ENCODE measurements at regions not wholly inside any gene's neighbourhood (a gene's known extent, or its start where the extent isn't known, plus 50 kb on each side); places are given as distances from the start of the nearest gene placed in this dataset.

- H3K27me3 Mint-ChIP-seq = peaks cover under 1 to 2% of the 10 kb centered on the region in 2 donors
Observed at GRCh38 chr2:16296331-16297250, 356.2 kb downstream of the MYCN start.

GRCh38 chr2:16296038-16296290, 355.6 kb downstream of the MYCN start:
- H3K36me3 Mint-ChIP-seq = no peaks in the 10 kb centered on the region
- peaks cover 0 to 2% of the 10 kb centered on the region in 2 donors for H3K27me3 Mint-ChIP-seq
- CTCF ChIA-PET = no interaction called here
- H3K4me3 Mint-ChIP-seq = no peak overlapping the region
- H3K27ac Mint-ChIP-seq = no peak overlapping the region
- POLR2A ChIA-PET = no interaction called here
- Histone ChIP-seq H3K27ac (ENCODE audit: low read depth, low read length) (no peak overlapping the region), H3K4me1 (ENCODE audit: insufficient read depth, low read length) (no peaks in the 10 kb centered on the region), H3K27me3 (ENCODE audit: insufficient read depth, low read length, poor library complexity, severe bottlenecking) (no peaks in the 10 kb centered on the region), H3K4me3 (ENCODE audit: low read length) (no peak overlapping the region), H3K36me3 (ENCODE audit: insufficient read depth, low read length) (no peaks in the 10 kb centered on the region), H3K9me3 (ENCODE audit: low read length) (no peaks in the 10 kb centered on the region)
- H3K4me1 Mint-ChIP-seq = no peaks in the 10 kb centered on the region
- no peak for DNase-seq
- peaks cover 0 to 10% (median 0%) of the 10 kb centered on the region in 5 donors for H3K9me3 Mint-ChIP-seq

More at GRCh38 chr2:16296331-16297250, 356.2 kb downstream of the MYCN start:
- no peaks in the 10 kb centered on the region for H3K4me1 Mint-ChIP-seq
- H3K9me3 Mint-ChIP-seq = peaks cover 0 to 8% (median 0%) of the 10 kb centered on the region in 5 donors
- no peak overlapping the region for H3K4me3 ChIP-seq (ENCODE audit: low read length)
- H3K9me3 ChIP-seq (ENCODE audit: low read length) = no peaks in the 10 kb centered on the region
- H3K27me3 ChIP-seq (ENCODE audit: insufficient read depth, low read length, poor library complexity, severe bottlenecking) = no peaks in the 10 kb centered on the region
- H3K27ac Mint-ChIP-seq = peak overlapping the region in 1 of 8 donors; percentile 13
- no peaks in the 10 kb centered on the region for H3K36me3 ChIP-seq (ENCODE audit: insufficient read depth, low read length)
- CTCF ChIA-PET = no interaction called here
- no peak overlapping the region for H3K27ac ChIP-seq (ENCODE audit: low read depth, low read length)
- POLR2A ChIA-PET = no interaction called here
- no peaks in the 10 kb centered on the region for H3K4me1 ChIP-seq (ENCODE audit: insufficient read depth, low read length)
- H3K36me3 Mint-ChIP-seq = no peaks in the 10 kb centered on the region
- H3K4me3 Mint-ChIP-seq = no peak overlapping the region
- no peak for DNase-seq

GRCh38 chr2:16294791-16295190, 354.4 kb downstream of the MYCN start:
- DNase-seq = no peak
- ChIA-PET POLR2A (no interaction called here), CTCF (no interaction called here)
- H3K4me3 Mint-ChIP-seq = no peak overlapping the region
- peaks cover 0 to 2% of the 10 kb centered on the region in 2 donors for H3K27me3 Mint-ChIP-seq
- Histone ChIP-seq H3K4me1 (ENCODE audit: insufficient read depth, low read length) (no peaks in the 10 kb centered on the region), H3K4me3 (ENCODE audit: low read length) (no peak overlapping the region), H3K9me3 (ENCODE audit: low read length) (no peaks in the 10 kb centered on the region), H3K36me3 (ENCODE audit: insufficient read depth, low read length) (no peaks in the 10 kb centered on the region), H3K27ac (ENCODE audit: low read depth, low read length) (no peak overlapping the region), H3K27me3 (ENCODE audit: insufficient read depth, low read length, poor library complexity, severe bottlenecking) (no peaks in the 10 kb centered on the region)
- H3K9me3 Mint-ChIP-seq = peaks cover 0 to 10% (median 0%) of the 10 kb centered on the region in 5 donors
- H3K27ac Mint-ChIP-seq = no peak overlapping the region
- no peaks in the 10 kb centered on the region for H3K4me1 Mint-ChIP-seq
- no peaks in the 10 kb centered on the region for H3K36me3 Mint-ChIP-seq

DNA sequence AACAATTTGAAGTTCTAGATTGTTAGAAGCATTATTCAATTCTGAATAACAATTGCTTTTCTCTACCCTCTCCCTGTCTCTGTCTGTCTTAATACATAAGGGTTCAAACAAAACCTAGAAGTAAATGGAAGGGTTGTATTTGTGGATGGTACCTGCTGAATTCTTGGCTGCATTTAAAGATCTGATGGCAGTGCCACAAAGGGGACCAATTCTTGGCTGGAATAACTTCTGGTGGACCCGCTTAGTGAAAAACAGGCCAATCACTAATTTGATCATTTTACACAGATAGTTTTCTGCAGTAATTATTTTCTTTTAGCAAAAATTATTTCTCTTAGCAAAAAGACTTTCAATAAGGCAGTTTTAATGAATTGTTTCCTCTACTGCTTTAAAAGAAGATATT, 353.5 kb downstream of the MYCN start:
- Histone ChIP-seq H3K4me1 (ENCODE audit: insufficient read depth, low read length) (no peaks in the 10 kb centered on the region), H3K27me3 (ENCODE audit: insufficient read depth, low read length, poor library complexity, severe bottlenecking) (no peaks in the 10 kb centered on the region), H3K9me3 (ENCODE audit: low read length) (no peaks in the 10 kb centered on the region), H3K36me3 (ENCODE audit: insufficient read depth, low read length) (no peaks in the 10 kb centered on the region), H3K27ac (ENCODE audit: low read depth, low read length) (no peak overlapping the region), H3K4me3 (ENCODE audit: low read length) (no peak overlapping the region)
- POLR2A ChIA-PET = no interaction called here
- Mint-ChIP-seq H3K9me3 (peaks cover 0 to 10% (median 0%) of the 10 kb centered on the region in 5 donors), H3K4me3 (no peak overlapping the region), H3K27ac (no peak overlapping the region), H3K4me1 (no peaks in the 10 kb centered on the region), H3K27me3 (peaks cover 0 to 2% of the 10 kb centered on the region in 2 donors), H3K36me3 (no peaks in the 10 kb centered on the region)
- CTCF ChIA-PET = no interaction called here
- no peak for DNase-seq

GRCh38 chr2:16293398-16293797, 353.0 kb downstream of the MYCN start:
- DNase-seq = no peak
- Mint-ChIP-seq H3K9me3 (peaks cover 0 to 10% (median 0%) of the 10 kb centered on the region in 5 donors), H3K36me3 (no peaks in the 10 kb centered on the region), H3K27ac (no peak overlapping the region), H3K4me1 (no peaks in the 10 kb centered on the region), H3K4me3 (no peak overlapping the region), H3K27me3 (peaks cover 0 to 2% of the 10 kb centered on the region in 2 donors)
- ChIA-PET CTCF (no interaction called here), POLR2A (no interaction called here)
- no peak overlapping the region for H3K27ac ChIP-seq (ENCODE audit: low read depth, low read length)
- H3K36me3 ChIP-seq (ENCODE audit: insufficient read depth, low read length) = no peaks in the 10 kb centered on the region
- no peaks in the 10 kb centered on the region for H3K4me1 ChIP-seq (ENCODE audit: insufficient read depth, low read length)
- H3K9me3 ChIP-seq (ENCODE audit: low read length) = no peaks in the 10 kb centered on the region
- H3K4me3 ChIP-seq (ENCODE audit: low read length) = no peak overlapping the region
- H3K27me3 ChIP-seq (ENCODE audit: insufficient read depth, low read length, poor library complexity, severe bottlenecking) = no peaks in the 10 kb centered on the region

- Mint-ChIP-seq H3K4me1 (no peaks in the 10 kb centered on the region), H3K27ac (no peak overlapping the region), H3K27me3 (peaks cover 0 to 2% of the 10 kb centered on the region in 2 donors), H3K36me3 (no peaks in the 10 kb centered on the region), H3K9me3 (peaks cover 0 to 10% (median 2%) of the 10 kb centered on the region in 5 donors), H3K4me3 (no peak overlapping the region)
- no peak overlapping the region for H3K4me3 ChIP-seq (ENCODE audit: low read length)
- ChIA-PET POLR2A (no interaction called here), CTCF (no interaction called here)
- H3K36me3 ChIP-seq (ENCODE audit: insufficient read depth, low read length) = no peaks in the 10 kb centered on the region
- H3K27ac ChIP-seq (ENCODE audit: low read depth, low read length) = no peak overlapping the region
- H3K4me1 ChIP-seq (ENCODE audit: insufficient read depth, low read length) = no peaks in the 10 kb centered on the region
- no peak for DNase-seq
- no peaks in the 10 kb centered on the region for H3K9me3 ChIP-seq (ENCODE audit: low read length)
- H3K27me3 ChIP-seq (ENCODE audit: insufficient read depth, low read length, poor library complexity, severe bottlenecking) = no peaks in the 10 kb centered on the region
Observed at GRCh38 chr2:16291731-16292550, 351.6 kb downstream of the MYCN start.

DNA sequence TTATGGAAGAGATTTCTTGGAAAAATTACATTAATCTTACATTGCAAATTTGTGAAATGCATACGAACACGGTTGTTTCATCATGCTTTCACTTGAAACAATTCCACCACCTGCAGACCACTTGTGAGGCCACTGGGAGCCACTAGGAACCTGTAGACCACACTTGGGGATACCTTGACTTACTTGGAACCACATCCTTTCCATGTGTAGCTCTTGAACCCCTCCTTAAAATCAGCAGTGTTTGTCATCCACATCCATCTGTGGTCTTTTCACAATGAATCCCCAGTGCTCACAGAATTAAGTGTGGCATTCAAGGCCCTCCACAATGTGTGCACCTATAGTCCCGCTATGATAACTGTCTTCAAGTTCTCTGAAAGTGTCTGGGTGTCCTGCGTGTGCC, 350.9 kb downstream of the MYCN start:
- Histone ChIP-seq H3K36me3 (ENCODE audit: insufficient read depth, low read length) (no peaks in the 10 kb centered on the region), H3K4me3 (ENCODE audit: low read length) (no peak overlapping the region), H3K27me3 (ENCODE audit: insufficient read depth, low read length, poor library complexity, severe bottlenecking) (no peaks in the 10 kb centered on the region), H3K9me3 (ENCODE audit: low read length) (no peaks in the 10 kb centered on the region), H3K4me1 (ENCODE audit: insufficient read depth, low read length) (no peaks in the 10 kb centered on the region), H3K27ac (ENCODE audit: low read depth, low read length) (no peak overlapping the region)
- H3K27me3 Mint-ChIP-seq = peaks cover 0 to 2% of the 10 kb centered on the region in 2 donors
- ChIA-PET CTCF (no interaction called here), POLR2A (no interaction called here)
- H3K9me3 Mint-ChIP-seq = peaks cover 0 to 5% (median 2%) of the 10 kb centered on the region in 5 donors
- DNase-seq = no peak
- no peak overlapping the region for H3K4me3 Mint-ChIP-seq
- no peaks in the 10 kb centered on the region for H3K4me1 Mint-ChIP-seq
- H3K27ac Mint-ChIP-seq = no peak overlapping the region
- no peaks in the 10 kb centered on the region for H3K36me3 Mint-ChIP-seq

GRCh38 chr2:16290311-16291020, 350.1 kb downstream of the MYCN start:
- no peaks in the 10 kb centered on the region for H3K36me3 ChIP-seq (ENCODE audit: insufficient read depth, low read length)
- H3K9me3 Mint-ChIP-seq = peaks cover 0 to 5% (median 2%) of the 10 kb centered on the region in 5 donors
- H3K4me1 ChIP-seq (ENCODE audit: insufficient read depth, low read length) = no peaks in the 10 kb centered on the region
- no peaks in the 10 kb centered on the region for H3K9me3 ChIP-seq (ENCODE audit: low read length)
- ChIA-PET CTCF (no interaction called here), POLR2A (no interaction called here)
- H3K27me3 ChIP-seq (ENCODE audit: insufficient read depth, low read length, poor library complexity, severe bottlenecking) = no peaks in the 10 kb centered on the region
- H3K27me3 Mint-ChIP-seq = peaks cover 0 to 2% of the 10 kb centered on the region in 2 donors
- H3K4me1 Mint-ChIP-seq = no peaks in the 10 kb centered on the region
- no peak overlapping the region for H3K4me3 Mint-ChIP-seq
- no peak overlapping the region for H3K27ac Mint-ChIP-seq
- no peaks in the 10 kb centered on the region for H3K36me3 Mint-ChIP-seq
- H3K27ac ChIP-seq (ENCODE audit: low read depth, low read length) = no peak overlapping the region
- DNase-seq = no peak
- H3K4me3 ChIP-seq (ENCODE audit: low read length) = no peak overlapping the region
